ENCODE measurements at regions not wholly inside any gene's neighbourhood (a gene's known extent, or its start where the extent isn't known, plus 50 kb on each side); places are given as distances from the start of the nearest gene placed in this dataset.
A peak's percentile ranks its signal among the peaks of the same experiment; 100 is the strongest.

DNA sequence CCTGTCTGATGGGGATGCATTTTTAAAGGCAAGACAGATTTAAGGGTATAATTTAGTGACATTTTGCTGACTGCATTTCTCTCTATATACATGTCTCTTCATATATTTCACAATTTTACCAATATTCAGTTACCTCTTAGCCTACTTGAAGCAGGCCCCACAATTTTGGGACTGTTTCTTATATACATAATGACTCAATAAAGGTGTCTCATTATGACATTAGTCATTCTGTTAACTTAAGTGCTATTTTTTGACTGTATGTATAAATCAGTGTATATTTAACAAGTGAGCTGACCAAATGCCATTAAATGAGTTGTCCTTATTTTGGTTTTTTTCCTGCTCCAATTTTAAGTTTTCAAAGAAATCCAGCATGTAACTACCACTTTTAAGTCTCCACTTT lies 313.3 kb downstream of the SOX4 start:
- DNase-seq = no peak
- peak overlapping the region; percentile 23 for H3K27ac Mint-ChIP-seq
- H3K4me3 Mint-ChIP-seq = no peak overlapping the region
- no peaks in the 10 kb centered on the region for H3K27me3 Mint-ChIP-seq (ENCODE audit: low read depth, poor library complexity)
- no peaks in the 10 kb centered on the region for H3K9me3 Mint-ChIP-seq
- peaks cover 82% of the 10 kb centered on the region for H3K4me1 Mint-ChIP-seq
- peaks cover 33% of the 10 kb centered on the region for H3K36me3 Mint-ChIP-seq (ENCODE audit: low read depth)
- TF ChIP-seq, protein P1, sequence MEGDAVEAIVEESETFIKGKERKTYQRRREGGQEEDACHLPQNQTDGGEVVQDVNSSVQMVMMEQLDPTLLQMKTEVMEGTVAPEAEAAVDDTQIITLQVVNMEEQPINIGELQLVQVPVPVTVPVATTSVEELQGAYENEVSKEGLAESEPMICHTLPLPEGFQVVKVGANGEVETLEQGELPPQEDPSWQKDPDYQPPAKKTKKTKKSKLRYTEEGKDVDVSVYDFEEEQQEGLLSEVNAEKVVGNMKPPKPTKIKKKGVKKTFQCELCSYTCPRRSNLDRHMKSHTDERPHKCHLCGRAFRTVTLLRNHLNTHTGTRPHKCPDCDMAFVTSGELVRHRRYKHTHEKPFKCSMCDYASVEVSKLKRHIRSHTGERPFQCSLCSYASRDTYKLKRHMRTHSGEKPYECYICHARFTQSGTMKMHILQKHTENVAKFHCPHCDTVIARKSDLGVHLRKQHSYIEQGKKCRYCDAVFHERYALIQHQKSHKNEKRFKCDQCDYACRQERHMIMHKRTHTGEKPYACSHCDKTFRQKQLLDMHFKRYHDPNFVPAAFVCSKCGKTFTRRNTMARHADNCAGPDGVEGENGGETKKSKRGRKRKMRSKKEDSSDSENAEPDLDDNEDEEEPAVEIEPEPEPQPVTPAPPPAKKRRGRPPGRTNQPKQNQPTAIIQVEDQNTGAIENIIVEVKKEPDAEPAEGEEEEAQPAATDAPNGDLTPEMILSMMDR (IDR thresholded peaks at IDR 0.05) = no peak

DNA sequence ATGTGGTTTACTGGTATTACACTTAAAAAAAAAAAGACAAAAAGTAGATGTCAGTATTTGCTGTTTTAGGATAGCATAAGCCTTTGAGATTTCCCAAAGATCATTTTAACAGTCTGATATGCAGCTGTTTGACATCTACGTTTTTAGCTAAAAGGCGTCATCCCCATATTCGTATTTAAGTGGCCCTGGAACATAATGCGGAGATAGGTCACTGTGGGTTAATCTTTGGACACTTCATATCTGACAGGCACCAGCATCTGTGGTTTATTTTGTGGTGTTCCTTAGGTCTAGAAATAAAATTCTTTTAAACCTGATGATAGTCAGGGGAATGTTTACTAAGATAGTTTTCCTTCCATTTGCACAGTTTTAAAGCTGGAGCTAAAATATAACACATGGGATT lies 313.7 kb downstream of the SOX4 start:
- H3K4me1 Mint-ChIP-seq = peaks cover 85% of the 10 kb centered on the region
- no peak overlapping the region for H3K4me3 Mint-ChIP-seq
- peaks cover 36% of the 10 kb centered on the region for H3K36me3 Mint-ChIP-seq (ENCODE audit: low read depth)
- no peaks in the 10 kb centered on the region for H3K9me3 Mint-ChIP-seq
- TF ChIP-seq, protein P1 (IDR thresholded peaks at IDR 0.05) = no peak
- DNase-seq = no peak
- no peaks in the 10 kb centered on the region for H3K27me3 Mint-ChIP-seq (ENCODE audit: low read depth, poor library complexity)
- no peak overlapping the region for H3K27ac Mint-ChIP-seq

DNA sequence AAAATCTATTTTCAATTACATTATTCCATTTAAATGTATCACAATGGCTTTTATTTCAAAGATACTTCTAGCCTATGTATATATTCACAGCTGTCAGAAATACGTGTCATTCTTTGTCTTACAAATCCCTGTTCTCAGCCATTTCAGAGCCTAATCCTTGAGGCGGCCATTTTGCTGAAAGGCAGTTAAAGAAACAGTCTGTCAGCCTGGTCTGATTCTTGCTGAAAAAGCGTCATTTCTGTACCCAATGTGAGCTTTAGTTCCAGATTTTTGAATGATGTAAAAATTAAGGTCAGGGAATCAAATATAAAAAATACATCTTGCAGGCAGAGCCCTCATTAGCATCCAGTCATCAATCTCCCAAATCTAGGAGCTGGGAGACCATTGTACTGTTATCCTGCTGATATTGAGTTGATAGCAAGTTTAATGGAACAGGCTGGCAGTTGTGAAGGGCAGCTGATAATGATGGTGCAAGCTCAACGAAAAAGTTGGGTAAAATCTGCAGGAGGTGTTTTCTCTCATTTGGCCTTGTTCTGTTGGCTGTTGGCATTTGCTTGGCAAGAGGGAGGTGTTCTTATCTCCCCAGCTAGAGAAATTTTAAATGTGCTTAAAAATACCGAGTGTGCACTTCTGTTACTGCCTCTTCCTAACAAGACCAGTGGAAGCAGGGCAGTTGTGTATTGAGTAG lies 314.8 kb downstream of the SOX4 start:
- Mint-ChIP-seq H3K9me3 (no peaks in the 10 kb centered on the region), H3K4me1 (peaks cover 82% of the 10 kb centered on the region), H3K4me3 (no peak overlapping the region), H3K27me3 (ENCODE audit: low read depth, poor library complexity) (peaks cover 3% of the 10 kb centered on the region), H3K36me3 (ENCODE audit: low read depth) (peaks cover 46% of the 10 kb centered on the region), H3K27ac (peak overlapping the region; percentile 77)
- no peak for DNase-seq
- TF ChIP-seq, protein P1 (IDR thresholded peaks at IDR 0.05) = no peak

DNA sequence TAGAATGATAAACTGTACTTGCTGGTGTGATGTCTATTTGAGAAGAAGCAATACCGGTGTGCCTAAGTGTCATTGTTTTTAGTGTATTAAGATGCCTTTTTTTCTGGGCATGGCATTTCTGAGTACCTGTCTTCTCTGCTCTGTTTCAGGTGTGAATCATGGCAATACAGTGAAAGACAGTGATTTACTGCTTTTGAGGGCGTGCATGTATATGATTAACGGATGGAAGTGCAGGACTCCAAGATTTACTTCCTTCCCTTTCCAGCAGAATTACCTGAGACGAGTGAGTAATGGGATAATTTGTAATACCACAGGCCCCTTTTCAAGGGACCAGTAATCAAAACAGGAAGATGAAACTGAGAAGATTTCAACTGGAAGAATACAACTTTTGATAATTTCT lies 315.8 kb downstream of the SOX4 start:
- TF ChIP-seq, protein P1 (IDR thresholded peaks at IDR 0.05) = no peak
- Mint-ChIP-seq H3K27me3 (ENCODE audit: low read depth, poor library complexity) (peaks cover 3% of the 10 kb centered on the region), H3K27ac (peak overlapping the region; percentile 60), H3K9me3 (no peaks in the 10 kb centered on the region), H3K4me3 (no peak overlapping the region), H3K36me3 (ENCODE audit: low read depth) (peaks cover 51% of the 10 kb centered on the region), H3K4me1 (peaks cover 76% of the 10 kb centered on the region)
- DNase-seq = no peak

DNA sequence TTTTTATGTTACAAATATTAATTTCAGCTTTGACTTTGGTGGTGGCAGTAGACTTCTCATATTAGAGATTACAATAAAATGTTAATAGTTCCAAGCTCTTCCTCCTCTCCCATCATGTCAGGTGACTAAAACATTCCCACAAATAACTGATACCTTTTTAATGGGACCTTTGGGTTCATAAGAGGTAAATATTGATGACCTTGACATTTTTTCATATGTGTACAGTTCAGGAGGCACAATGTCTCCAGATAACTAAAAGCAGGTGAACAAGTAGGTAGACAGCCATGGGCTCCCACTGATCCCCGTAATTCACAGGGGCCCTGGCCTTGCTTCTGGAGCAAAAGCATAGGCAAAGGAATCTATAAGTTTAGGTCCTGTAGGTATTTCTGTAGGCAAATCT lies 317.7 kb downstream of the SOX4 start:
- Mint-ChIP-seq H3K27ac (peak overlapping the region; percentile 57), H3K4me3 (no peak overlapping the region), H3K9me3 (no peaks in the 10 kb centered on the region), H3K27me3 (ENCODE audit: low read depth, poor library complexity) (peaks cover 3% of the 10 kb centered on the region), H3K36me3 (ENCODE audit: low read depth) (peaks cover 67% of the 10 kb centered on the region), H3K4me1 (peaks cover 67% of the 10 kb centered on the region)
- no peak for DNase-seq
- TF ChIP-seq, protein P1 (IDR thresholded peaks at IDR 0.05) = no peak
